Neuronal stem cell (in vitro differentiated cells): ENCODE measurements at regions not wholly inside any gene's neighbourhood (a gene's known extent, or its start where the extent isn't known, plus 50 kb on each side); places are given as distances from the start of the nearest gene placed in this dataset.

Experiments used
- DNase-seq: peaks from one replicate; pipeline ENCODE4 v3.0.0-alpha.2; 2013; ENCODE audit warnings: low spot score
- H2AFZ ChIP-seq: one replicate; pipeline ENCODE4 v1.6.1; 2013; ENCODE audit warnings: mild to moderate bottlenecking, low read length, inconsistent platforms
- H2AK5ac ChIP-seq: 2 replicates; pipeline ENCODE4 v1.6.1; 2013; ENCODE audit warnings: low read depth, mild to moderate bottlenecking, inconsistent platforms, low read length, moderate library complexity, mixed read lengths
- H2BK120ac ChIP-seq: 2 replicates; pipeline ENCODE4 v1.6.1; 2013; ENCODE audit warnings: low read depth, mild to moderate bottlenecking, inconsistent platforms, low read length, moderate library complexity, mixed read lengths
- H2BK12ac ChIP-seq: one replicate; pipeline ENCODE4 v1.6.1; 2013; ENCODE audit warnings: low read length, inconsistent platforms
- H2BK15ac ChIP-seq: 2 replicates; pipeline ENCODE4 v1.6.1; 2013; ENCODE audit warnings: mild to moderate bottlenecking, low read length, inconsistent platforms, mixed read lengths
- H2BK5ac ChIP-seq: one replicate; pipeline ENCODE4 v1.6.1; 2013; ENCODE audit warnings: inconsistent platforms, mild to moderate bottlenecking, low read length, moderate library complexity
- H3K14ac ChIP-seq: one replicate; pipeline ENCODE4 v1.6.1; 2013; ENCODE audit warnings: low read length, inconsistent platforms
- H3K18ac ChIP-seq: 2 replicates; pipeline ENCODE4 v1.6.1; 2013; ENCODE audit warnings: low read length, inconsistent platforms
- H3K23ac ChIP-seq: 2 replicates; pipeline ENCODE4 v1.6.1; 2013; ENCODE audit warnings: low read depth, mild to moderate bottlenecking, mixed read lengths, low read length, inconsistent platforms; ENCODE audit not compliant: poor library complexity
- H3K27ac ChIP-seq: replicated peaks from 3 replicates; pipeline ENCODE4 v1.5.1; 2013; ENCODE audit warnings: low read length, inconsistent platforms
- H3K27me3 ChIP-seq, 3 experiments: 2 replicates each; pipeline ENCODE4 v1.6.1; 2013; ENCODE audit warnings: low read length in 3 of 3, mild to moderate bottlenecking in 2 of 3, inconsistent platforms in 1 of 3, low read depth in 1 of 3, mixed read lengths in 1 of 3, moderate library complexity in 1 of 3; ENCODE audit not compliant: control insufficient read depth in 3 of 3, insufficient read depth in 3 of 3
- H3K36me3 ChIP-seq, 2 donors: replicated peaks in 1 of 2; 2 replicates each; pipeline ENCODE4 v1.6.1; 2013; ENCODE audit warnings: low read length in 2 of 2; ENCODE audit not compliant: control insufficient read depth in 2 of 2, insufficient read depth in 2 of 2
- H3K4ac ChIP-seq: 2 replicates; pipeline ENCODE4 v1.6.1; 2013; ENCODE audit warnings: inconsistent platforms, mild to moderate bottlenecking, low read length, moderate library complexity
- H3K4me1 ChIP-seq, 2 donors: 1 replicate in 1 of 2; 2 replicates in 1 of 2; pipeline ENCODE4 v1.6.1; 2013; ENCODE audit warnings: low read length in 2 of 2, low read depth in 1 of 2; ENCODE audit not compliant: control insufficient read depth in 2 of 2, insufficient read depth in 1 of 2
- H3K4me2 ChIP-seq: one replicate; pipeline ENCODE4 v1.6.1; 2013; ENCODE audit warnings: mild to moderate bottlenecking, low read length, inconsistent platforms; ENCODE audit not compliant: insufficient read depth, poor library complexity, severe bottlenecking
- H3K4me3 ChIP-seq, 2 donors: 2 replicates each; pipeline ENCODE4 v1.5.1; 2013; ENCODE audit warnings: low read length in 2 of 2, mild to moderate bottlenecking in 2 of 2, inconsistent platforms in 1 of 2, moderate library complexity in 1 of 2
- H3K79me1 ChIP-seq: one replicate; pipeline ENCODE4 v1.6.1; 2013; ENCODE audit warnings: low read depth, mild to moderate bottlenecking, inconsistent platforms, low read length, moderate library complexity
- H3K9ac ChIP-seq: one replicate; pipeline ENCODE4 v1.6.1; 2013; ENCODE audit warnings: mild to moderate bottlenecking, low read depth, low read length, inconsistent platforms; ENCODE audit not compliant: poor library complexity
- H3K9me3 ChIP-seq, 2 donors: replicated peaks in 1 of 2; 2 replicates each; pipeline versions ENCODE3 to v1.6.1; 2013; ENCODE audit warnings: low read length in 2 of 2, mild to moderate bottlenecking in 2 of 2, inconsistent platforms in 1 of 2, low read depth in 1 of 2, mixed read lengths in 1 of 2, moderate library complexity in 1 of 2; ENCODE audit not compliant: control insufficient read depth in 2 of 2, insufficient read depth in 1 of 2
- H4K8ac ChIP-seq: one replicate; pipeline ENCODE4 v1.6.1; 2013; ENCODE audit warnings: low read depth, mild to moderate bottlenecking, inconsistent platforms, low read length, moderate library complexity
- H4K91ac ChIP-seq: one replicate; pipeline ENCODE4 v1.6.1; 2013; ENCODE audit warnings: low read length, low read depth, mild to moderate bottlenecking, inconsistent platforms; ENCODE audit not compliant: poor library complexity
- WGBS, 2 donors: extraction: QIAGEN DNeasy Blood & Tissue Kit; methylation state at CpG; one replicate each; pipeline ENCODE4 v1.1.7; 2013; ENCODE audit warnings: missing lambda C conversion rate in 2 of 2, mixed read lengths in 1 of 2; ENCODE audit not compliant: insufficient read length in 2 of 2, insufficient replicate concordance in 1 of 2; ENCODE audit errors: extremely low coverage in 2 of 2; 5-methylcytosine and 5-hydroxymethylcytosine counted together

GRCh38 chr9:10785255-10785654 lies 172.5 kb upstream of the PTPRD start:
- Histone ChIP-seq H3K4me2 (no peak overlapping the region), H3K14ac (peak overlapping the region; percentile 38), H2BK15ac (no peak overlapping the region), H4K91ac (no peak overlapping the region), H3K23ac (no peak overlapping the region), H3K4me1 (peaks cover 0 to under 1% of the 10 kb centered on the region in 2 donors), H3K79me1 (no peaks in the 10 kb centered on the region), H3K27ac (no peak overlapping the region), H2AK5ac (no peak overlapping the region), H3K4ac (no peak overlapping the region), H2BK120ac (no peak overlapping the region), H3K27me3 (no peaks in the 10 kb centered on the region), H3K9me3 (no peaks in the 10 kb centered on the region), H2BK5ac (no peak overlapping the region), H3K9ac (no peak overlapping the region), H3K18ac (no peak overlapping the region), H3K4me3 (no peak overlapping the region), H4K8ac (no peak overlapping the region), H3K36me3 (no peaks in the 10 kb centered on the region), H2BK12ac (no peak overlapping the region), H2AFZ (no peak overlapping the region)
- no CpG with 5 or more reads among the region's 3 CpGs for WGBS, 2 donors
- no peak for DNase-seq

GRCh38 chr9:10793306-10793705 lies 180.5 kb upstream of the PTPRD start:
- Histone ChIP-seq H3K79me1 (no peaks in the 10 kb centered on the region), H4K8ac (no peak overlapping the region), H3K27ac (no peak overlapping the region), H2BK5ac (no peak overlapping the region), H4K91ac (no peak overlapping the region), H2AK5ac (no peak overlapping the region), H2BK15ac (no peak overlapping the region), H3K14ac (no peak overlapping the region), H3K4ac (no peak overlapping the region), H3K23ac (no peak overlapping the region), H3K27me3 (no peaks in the 10 kb centered on the region), H2BK12ac (no peak overlapping the region), H3K36me3 (no peaks in the 10 kb centered on the region), H3K18ac (no peak overlapping the region), H3K4me3 (no peak overlapping the region), H2BK120ac (no peak overlapping the region), H3K4me1 (peaks cover 0 to 3% of the 10 kb centered on the region in 2 donors), H3K9ac (no peak overlapping the region), H3K4me2 (no peak overlapping the region), H3K9me3 (no peaks in the 10 kb centered on the region), H2AFZ (peak overlapping the region; percentile 17)
- DNase-seq: no peak
- no CpG with 5 or more reads among the region's 1 CpG for WGBS, 2 donors

DNA sequence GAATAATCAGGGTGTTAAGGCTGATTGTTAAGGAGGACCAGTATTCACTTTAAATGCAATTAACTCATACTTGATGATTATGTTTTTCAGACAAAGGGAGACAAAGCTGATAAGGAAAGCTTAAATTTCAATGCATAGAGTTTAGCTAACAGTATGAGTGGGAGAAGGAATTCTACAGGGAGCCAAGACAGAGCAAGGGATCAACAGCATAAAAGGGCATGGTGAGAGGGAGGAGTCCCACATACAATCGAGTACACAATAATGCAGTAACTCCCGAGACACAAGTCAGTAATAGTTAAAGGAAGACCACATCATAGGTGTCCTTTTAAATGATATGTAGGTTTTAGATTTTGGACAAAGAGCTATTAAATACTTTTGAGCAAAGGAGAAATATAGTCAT lies 191.7 kb upstream of the PTPRD start:
- Histone ChIP-seq H3K4me2 (no peak overlapping the region), H3K9ac (no peak overlapping the region), H3K4me1 (peaks cover 0 to 2% of the 10 kb centered on the region in 2 donors), H2AK5ac (no peak overlapping the region), H3K4ac (no peak overlapping the region), H2BK120ac (no peak overlapping the region), H3K27me3 (no peaks in the 10 kb centered on the region), H4K91ac (no peak overlapping the region), H3K18ac (no peak overlapping the region), H3K27ac (no peak overlapping the region), H3K23ac (no peak overlapping the region), H2BK12ac (no peak overlapping the region), H3K79me1 (no peaks in the 10 kb centered on the region), H3K4me3 (no peak overlapping the region), H2BK5ac (no peak overlapping the region), H4K8ac (no peak overlapping the region), H2BK15ac (no peak overlapping the region), H3K36me3 (no peaks in the 10 kb centered on the region), H3K9me3 (no peaks in the 10 kb centered on the region), H3K14ac (no peak overlapping the region), H2AFZ (no peak overlapping the region)
- peak; percentile 11 for DNase-seq
- no CpG with 5 or more reads among the region's 2 CpGs for WGBS, 2 donors

- Histone ChIP-seq H3K23ac (no peak overlapping the region), H2BK120ac (no peak overlapping the region), H2BK12ac (no peak overlapping the region), H3K4ac (no peak overlapping the region), H2AK5ac (no peak overlapping the region), H2BK5ac (no peak overlapping the region), H3K14ac (no peak overlapping the region), H2AFZ (no peak overlapping the region), H3K79me1 (no peaks in the 10 kb centered on the region), H3K27me3 (no peaks in the 10 kb centered on the region), H3K18ac (no peak overlapping the region), H4K8ac (no peak overlapping the region), H3K9me3 (no peaks in the 10 kb centered on the region), H3K4me1 (peaks cover 0 to 2% of the 10 kb centered on the region in 2 donors), H3K27ac (no peak overlapping the region), H2BK15ac (no peak overlapping the region), H3K36me3 (no peaks in the 10 kb centered on the region), H4K91ac (no peak overlapping the region), H3K9ac (no peak overlapping the region), H3K4me2 (no peak overlapping the region), H3K4me3 (no peak overlapping the region)
- DNase-seq: no peak
- no CpG with 5 or more reads among the region's 3 CpGs for WGBS, 2 donors
Observed at GRCh38 chr9:10806868-10807267, 194.1 kb upstream of the PTPRD start.
